Inferior parietal cortex (tissue), 1 donor: ENCODE measurements at regions not wholly inside any gene's neighbourhood (a gene's known extent, or its start where the extent isn't known, plus 50 kb on each side); places are given as distances from the start of the nearest gene placed in this dataset.
"Not testable (repeated sequence)": the region's sequence is repeated elsewhere in the genome, so short reads cannot be mapped to it uniquely, and the experiment has no call there.

Experiments used
- DNase-seq: peaks from one replicate; pipeline ENCODE4 v3.0.0-alpha.2; 2016; ENCODE audit errors: extremely low spot score

DNA sequence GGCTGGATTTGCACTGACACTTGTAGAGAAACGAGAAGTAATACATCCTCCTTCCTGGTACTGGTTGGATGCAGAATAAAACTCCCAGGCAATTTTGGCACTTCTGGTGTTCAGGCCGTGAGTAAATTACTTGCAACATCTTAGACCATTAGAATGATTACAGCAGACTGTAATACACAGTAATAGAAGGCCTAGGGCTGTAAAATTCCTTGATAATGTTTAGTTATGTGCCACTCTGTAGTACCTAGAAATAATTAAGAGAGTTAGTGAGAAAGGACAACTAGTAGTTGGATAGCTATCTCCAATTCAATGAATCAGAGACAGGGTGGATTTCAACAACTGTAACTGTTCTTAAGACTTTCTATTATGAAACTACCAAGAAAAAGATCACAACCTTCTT lies 356.3 kb upstream of the SETBP1 start:
- DNase-seq: no peak

DNA sequence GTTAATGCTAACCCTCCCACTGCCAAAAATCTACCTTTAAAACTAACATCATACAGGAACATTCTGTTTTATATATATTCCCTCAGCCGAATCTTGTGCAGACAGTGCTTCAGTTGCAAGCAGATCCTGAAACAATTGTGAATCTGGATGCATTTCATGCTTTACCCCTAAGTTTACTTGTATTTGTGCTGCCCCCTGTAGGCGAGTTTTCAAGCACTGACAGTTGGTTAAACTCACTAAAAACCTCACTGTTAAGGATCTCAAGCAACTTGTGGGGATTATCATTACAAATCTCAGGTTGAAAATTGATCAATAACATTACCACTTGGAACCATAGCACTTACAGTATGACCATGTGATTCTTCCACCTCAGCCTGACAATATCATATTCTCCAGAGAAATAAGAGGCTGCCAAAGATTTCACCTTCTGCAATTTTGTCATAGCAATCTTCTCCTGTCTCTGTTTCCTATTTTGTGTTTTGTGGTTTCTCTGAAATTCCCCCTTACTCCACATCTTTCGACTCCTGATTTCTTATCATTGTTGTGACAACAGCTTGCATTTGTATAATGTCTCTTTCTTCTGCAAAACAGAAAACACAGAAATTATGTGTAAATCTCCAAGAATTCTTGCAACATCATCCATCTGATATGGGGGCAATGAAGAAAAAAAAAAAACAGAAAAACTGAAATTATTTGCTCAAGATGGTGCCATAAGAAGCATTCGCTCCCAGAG lies 354.6 kb upstream of the SETBP1 start:
- DNase-seq: peak; percentile 39

DNA sequence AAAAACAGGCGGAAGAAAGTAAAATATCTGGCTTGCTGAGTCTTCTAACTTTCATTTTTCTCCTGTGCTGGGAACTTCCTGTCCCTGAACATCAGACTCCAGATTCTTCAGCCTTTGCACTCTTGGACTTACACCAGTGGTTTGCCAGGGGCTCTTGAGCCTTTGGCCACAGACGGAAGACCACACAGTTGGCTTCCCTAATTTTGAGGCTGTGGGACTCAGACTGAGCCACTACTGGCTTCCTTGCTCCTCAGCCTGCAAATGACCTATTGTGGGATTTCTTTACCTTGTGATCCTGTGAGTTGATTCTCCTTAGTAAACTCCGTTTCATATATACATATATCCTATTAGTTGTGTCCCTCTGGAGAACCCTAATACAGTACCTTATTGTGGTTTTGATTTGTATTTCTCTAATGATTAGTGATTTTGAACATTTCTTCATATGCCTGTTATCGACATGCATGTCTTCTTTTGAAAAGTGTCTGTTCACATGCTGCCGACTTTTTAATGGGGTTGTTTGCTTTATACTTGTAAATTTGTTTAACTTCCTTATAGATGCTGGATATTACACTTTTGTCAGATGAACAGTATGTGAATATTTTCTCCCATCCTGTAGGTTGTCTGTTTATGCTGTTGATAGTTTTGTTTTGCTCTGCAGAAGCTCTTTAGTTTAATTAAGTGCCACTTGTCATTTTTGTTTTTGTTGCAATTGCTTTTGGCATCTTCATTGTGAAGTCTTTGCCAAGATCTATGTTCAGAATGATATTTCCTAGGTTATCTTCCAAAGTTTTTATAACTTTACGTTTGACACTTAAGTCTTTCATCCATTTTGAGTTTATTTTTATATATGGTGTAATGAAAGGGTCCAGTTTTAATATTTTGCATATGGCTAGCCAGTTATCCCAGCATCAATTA lies 348.8 kb upstream of the SETBP1 start:
- no peak for DNase-seq

DNA sequence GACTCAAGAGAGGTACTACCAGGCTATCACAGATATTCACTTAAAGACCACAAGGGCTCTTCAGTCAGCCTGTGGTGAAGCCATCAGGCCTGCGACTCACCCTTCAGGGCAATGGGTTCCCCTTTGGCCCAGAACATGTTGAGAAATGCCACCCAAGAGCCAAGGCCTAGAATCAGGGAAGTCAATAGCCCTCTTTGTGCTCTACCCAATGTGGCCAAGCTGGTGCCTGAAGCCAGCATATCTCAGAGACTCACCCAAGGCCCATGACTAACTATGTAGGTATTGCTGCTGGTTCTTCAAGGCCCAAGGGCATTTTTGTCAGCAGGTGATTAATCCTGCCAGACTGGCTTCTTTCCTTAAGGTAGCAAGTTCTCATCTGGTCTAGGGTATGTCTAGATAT lies 338.9 kb upstream of the SETBP1 start:
- DNase-seq: no peak

DNA sequence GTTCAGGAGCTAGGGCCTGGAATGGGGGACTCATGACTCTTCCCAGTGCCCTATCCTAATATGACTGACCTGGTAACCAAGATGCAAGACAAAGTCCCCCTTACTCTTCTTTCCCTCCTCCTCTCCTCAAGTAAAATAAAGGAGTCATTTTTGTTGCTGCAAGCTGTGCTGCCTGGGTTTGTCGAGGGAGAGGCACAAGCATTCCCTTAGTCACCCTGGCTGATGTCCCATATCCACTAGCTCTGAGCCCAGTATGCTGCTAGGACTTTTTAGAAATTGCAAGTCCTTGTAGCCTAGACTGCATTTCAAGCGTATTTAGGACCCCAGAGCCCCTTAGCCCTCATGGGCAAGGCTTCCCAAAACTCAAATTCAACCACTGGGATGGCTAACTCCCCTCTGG lies 338.5 kb upstream of the SETBP1 start:
- DNase-seq: no peak

DNA sequence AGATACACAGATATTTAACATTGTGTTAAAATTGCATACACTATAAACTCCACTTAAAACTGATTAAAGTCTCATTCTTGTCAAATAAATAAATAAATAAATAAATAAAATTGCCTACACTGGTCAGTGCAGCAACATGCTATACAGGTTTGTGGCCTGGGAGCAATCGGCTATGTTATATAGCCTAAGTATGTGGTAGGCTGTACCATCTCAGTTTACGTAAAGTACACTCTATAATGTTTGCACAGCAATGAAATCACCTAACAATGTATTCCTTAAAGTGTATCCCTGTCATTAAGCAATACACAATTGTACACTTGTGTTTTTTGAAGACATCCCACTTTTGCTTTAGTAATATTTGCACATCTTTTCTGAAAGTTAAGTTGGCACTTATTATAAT lies 337.7 kb upstream of the SETBP1 start:
- DNase-seq: no peak

DNA sequence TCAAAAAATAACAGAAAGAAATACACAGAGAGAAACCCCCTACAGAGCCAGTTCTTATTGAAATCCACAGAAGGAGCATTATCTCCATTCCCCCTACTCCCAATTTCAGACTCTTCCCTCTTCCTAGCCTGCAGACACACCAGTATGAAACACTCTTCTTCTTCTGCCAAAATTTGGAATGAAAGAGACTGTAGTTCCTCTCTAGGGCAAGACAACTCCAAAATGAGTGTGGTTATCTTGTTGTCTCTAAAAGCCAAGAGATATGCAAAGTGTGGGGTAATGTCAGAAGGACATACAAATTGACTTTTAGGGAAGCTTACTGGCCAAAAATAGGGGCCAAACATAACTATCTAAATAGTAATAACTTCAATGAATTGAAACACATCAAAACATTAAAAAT lies 337.1 kb upstream of the SETBP1 start:
- no peak for DNase-seq

DNA sequence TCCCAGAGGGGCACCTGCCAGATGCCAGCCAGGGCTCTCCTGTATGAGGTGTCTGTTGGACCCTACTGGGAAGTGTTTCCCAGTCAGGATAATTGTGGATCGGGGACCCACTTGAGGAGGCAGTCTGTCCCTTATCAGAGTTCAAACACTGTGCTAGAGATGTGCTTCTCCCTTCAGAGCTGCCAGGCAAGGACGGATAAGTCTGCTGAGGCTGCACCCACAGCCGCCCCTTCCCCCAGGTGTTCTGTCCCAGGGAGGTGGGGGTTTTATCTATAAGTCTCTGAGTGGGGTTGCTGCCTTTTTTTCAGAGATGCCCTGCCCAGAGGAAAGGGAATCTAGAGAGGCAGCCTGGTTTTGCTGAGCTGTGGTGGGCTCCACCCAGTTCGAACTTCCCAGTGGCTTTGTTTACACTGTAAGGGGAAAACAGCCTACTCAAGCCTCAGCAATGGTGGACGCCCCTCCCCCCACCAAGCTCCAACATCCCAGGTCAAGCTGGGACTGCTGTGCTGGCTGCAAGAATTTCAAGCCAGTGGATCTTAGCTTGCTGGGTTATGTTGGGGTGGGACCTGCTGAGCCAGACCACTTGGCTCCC lies 324.0 kb upstream of the SETBP1 start:
- no peak for DNase-seq

DNA sequence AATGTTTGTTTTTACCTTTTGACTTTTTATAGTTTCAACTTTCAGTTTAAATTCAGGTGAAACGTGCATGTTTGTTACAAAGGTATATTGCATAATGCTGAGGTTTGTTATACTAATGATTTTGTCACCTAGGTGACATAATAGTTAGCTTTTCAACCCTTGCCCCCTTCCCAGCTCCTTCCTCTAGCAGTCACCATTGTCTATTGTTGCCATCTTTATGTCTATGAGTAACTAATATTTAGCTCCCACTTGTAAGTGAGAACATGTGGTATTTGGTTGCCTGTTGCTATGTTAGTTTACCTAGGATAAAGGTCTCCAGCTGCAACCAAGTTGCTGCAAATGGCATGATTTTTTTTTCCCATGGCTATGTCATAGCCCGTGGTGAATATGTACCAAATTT lies 322.3 kb upstream of the SETBP1 start:
- no peak for DNase-seq

DNA sequence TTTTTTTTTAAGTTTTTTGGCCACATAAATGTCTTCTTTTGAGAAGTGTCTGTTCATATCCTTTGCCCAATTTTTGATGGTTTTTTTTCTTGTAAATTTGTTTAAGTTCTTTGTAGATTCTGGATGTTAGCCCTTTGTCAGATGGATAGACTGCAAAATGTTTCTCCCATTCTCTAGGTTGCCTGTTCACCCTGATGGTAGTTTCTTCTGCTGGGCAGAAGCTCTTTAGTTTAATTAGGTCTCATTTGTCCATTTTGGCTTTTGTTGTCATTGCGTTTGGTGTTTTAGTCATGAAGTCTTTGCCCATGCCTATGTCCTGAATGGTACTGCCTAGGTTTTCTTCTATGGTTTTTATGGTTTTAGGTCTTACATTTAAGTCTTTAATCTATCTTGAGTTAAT lies 320.9 kb upstream of the SETBP1 start:
- not testable (repeated sequence) for DNase-seq

DNA sequence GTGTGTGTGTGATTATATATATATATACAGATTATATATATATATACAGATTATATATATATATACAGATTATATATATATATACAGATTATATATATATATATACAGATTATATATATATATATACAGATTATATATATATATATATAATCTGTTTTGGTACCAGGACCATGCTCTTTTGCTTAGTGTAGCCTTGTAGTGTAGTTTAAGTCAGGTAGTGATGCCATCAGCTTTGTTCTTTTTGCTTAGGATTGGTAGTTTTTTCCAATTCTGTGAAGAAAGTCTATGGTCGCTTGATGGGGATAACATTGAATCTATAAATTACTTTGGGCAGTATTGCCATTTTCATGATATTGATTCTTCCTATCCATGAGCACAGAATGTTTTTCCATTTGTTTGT lies 318.5 kb upstream of the SETBP1 start:
- not testable (repeated sequence) for DNase-seq

DNA sequence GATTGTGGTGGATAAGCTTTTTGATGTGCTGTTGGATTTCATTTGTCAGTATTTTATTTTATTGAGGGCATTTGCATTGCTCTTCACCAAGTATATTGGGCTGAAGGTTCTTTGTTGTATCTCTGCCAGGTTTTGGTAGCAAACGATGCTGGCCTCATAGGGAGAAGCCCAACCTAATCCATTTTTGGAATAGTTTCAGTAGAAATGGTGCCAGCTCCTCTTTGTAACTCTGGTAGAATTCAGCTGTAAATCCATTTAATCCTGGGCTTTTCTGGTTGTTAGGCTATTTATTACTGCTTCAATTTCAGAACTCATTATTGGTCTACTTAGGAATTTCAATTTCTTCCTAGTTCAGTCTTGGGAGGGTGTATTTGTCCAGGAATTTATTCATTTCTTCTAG lies 309.8 kb upstream of the SETBP1 start:
- DNase-seq: no peak

DNA sequence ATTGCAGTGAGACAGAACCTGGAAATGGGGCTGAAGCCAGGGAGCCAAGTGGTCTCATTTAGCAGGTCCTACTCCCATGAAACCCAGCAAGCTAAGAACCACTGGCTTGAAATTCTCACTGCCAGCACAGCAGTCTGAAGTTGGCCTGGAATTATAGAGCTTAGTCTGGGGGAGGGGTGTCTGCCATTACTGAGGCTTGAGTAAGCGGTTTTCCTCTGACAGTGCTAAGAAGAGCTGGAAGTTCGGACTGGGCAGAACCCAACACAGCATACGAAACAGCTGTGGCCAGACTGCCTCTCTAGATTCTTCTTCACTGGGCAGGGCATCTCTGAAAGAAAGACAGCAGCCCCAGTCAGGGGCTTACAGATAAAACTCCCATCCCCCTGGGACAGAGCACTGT lies 305.7 kb upstream of the SETBP1 start:
- DNase-seq: no peak

DNA sequence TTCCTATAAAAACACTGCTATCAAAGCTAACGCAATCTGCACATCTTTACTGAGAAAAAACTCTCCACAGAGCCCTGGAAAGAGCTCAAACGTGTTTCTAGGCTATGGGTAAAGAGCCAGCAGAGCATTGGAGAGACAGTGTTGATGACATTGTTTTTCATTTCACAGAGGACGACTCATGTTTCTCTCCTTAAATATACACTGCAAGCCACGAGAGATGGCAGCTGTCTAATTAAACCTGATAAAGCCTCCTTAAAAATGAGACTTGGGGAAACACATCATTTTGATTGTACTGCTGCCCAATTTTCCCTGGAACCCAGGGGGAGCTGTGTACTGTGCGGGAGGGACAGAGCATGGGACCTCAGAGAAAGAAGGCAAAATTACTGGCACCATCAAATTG lies 294.3 kb upstream of the SETBP1 start:
- peak; percentile 7 for DNase-seq

DNA sequence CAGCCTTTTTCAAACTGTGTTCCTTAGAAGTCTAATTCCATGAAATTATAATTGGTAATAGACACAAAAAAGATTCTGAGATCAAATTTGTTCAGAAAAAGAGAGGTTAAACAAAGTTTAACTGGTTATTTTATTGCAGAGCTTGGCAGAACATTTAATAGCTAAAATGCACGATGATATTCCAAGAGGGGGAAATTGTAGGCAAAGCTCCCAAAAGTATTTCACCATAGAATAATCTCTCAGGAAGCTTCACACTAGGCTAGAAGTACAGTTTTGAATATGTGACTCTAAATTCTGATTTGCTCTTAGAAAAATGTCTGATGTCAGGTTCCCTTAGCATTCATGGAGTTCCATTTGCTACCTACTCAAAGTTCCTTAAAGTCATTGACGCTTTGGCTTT lies 292.4 kb upstream of the SETBP1 start:
- no peak for DNase-seq

DNA sequence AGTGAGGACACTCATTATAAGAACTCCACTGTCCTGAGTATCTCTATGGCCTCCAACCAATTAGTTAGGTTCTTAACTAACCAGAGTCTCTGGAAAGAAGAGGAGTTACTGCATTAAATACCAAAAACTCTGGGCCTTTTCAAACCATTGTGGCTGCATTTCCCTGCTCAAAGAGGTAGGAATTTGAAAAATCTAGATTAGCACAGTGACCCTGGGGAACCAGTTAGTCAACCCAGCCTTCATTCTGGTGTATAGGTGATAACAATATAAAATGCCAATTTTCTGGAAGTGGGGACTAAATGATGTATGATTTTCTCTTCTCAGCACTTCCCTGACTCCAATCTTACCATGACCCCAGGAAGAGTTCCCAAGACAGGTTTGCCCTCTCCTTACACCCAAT lies 287.8 kb upstream of the SETBP1 start:
- DNase-seq: no peak

DNA sequence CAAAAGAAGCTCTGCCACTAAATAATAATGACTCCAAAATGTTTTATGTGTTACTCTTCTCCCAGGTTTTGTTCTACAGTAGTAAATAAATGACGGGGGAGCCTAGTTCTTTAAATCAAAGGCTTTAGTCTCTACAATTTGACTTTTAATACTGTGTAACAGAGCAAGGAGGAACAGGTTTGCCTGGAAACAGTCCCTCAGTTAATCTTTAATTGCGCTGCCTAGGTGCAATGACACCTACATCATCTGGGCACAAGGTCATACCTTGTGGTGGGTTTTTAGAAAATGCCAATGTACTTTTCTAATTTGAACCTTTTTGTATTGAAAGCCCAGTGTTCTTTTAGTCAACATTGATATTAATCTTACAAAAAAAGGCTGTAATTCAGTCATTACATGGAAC lies 287.3 kb upstream of the SETBP1 start:
- DNase-seq: no peak

DNA sequence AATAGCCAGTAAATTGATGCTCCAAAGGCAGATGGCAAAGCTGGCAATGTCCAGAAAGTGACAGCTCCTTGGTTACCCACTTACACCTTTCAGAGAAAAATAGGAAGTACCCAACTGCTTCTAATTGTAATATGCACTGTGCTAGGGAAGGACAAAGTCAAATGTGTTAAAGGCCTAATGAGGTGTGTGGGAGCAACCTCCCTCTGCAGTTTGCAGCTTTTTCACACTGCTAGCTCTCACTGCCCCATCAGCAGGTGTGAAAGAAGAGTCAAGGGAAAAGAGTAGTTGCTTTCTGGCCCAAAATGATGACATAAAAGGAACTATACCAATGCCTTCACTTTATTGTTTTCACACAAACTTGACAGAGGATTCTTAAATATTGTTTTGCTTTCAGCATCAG lies 284.1 kb upstream of the SETBP1 start:
- no peak for DNase-seq

DNA sequence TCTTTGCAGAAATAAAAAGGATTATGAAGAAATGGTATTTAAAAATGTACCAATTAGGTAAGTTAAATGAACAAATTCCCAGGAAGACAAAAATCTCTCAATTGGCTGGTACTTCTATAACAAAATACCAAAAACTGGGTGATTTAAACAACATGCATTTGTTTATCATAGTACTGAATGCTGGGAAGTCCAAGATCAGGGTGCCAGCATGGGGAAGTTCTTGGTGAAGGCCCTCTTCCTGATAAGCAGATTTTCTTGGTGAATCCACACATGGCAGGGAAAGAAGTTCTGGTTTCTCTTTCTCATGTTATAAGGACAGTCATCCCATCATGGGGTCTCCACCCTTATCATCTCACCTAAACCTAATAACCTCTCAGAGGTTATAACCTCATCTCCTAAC lies 271.6 kb upstream of the SETBP1 start:
- no peak for DNase-seq

DNA sequence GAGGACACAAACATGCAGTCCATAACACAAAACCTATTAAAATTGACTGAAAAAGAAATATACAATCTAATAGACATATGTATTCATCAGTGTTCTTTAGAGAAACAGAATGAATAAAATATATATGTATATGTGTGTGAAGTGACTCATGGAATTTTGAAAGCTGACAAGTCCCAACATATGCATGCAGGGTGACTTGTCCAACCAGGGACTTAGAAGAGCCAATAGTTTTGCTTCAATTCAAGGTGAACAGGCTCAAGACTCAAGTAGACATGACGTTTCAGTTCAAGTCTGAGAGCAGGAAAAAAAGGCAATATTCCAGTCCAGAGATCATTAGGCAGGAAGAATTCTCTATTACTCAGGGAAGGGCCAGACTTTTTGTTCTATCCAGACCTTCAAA lies 271.2 kb upstream of the SETBP1 start:
- no peak for DNase-seq

DNA sequence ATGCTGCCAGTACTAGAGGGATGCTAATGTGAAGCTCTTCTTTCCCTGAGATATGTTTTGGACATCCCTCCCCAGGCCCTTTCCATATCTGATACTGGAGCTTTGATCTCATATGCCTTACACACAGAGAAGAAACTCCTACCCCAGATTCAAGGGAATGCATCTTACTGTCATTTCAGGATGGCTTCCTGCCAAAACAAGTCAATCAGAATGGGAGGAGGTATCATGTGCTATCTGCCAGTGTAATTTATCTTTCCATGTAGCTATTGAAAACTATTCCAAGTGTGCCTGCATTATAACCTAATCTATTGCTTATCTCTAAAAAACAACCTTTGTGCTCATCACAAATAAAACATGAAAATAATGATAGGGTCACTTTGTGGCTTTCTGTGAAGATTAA lies 269.9 kb upstream of the SETBP1 start:
- no peak for DNase-seq

DNA sequence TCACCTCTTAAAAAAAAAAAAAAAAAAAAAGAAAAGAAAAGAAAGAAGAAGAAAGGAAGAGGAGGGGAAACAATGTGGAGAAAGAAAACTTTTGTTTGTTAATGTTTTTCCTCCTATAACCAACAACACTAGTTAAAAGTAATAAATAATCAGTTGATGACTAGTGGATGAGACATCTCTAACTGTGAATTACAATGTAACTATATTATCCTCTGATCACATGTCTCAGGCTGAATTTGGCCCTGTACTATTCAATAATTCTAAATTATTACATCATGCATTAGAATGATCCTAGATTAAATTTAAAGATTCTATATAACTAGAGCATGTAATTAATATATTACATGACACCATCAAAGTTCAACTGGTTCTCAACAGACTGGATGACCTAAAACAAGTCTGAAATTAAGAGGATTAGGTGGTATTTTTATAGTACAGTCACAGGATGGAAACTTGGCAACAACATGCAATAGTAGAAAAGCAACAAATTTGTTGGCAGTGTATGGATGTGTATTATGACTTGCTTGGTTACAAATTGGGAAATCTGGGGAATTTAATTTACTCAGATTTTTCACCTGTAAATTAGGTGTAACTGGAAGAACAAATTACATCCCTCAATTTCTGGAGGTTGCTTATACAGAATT lies 269.3 kb upstream of the SETBP1 start:
- DNase-seq: no peak
